HG03045 (cell line): ENCODE measurements at regions not wholly inside any gene's neighbourhood (a gene's known extent, or its start where the extent isn't known, plus 50 kb on each side); places are given as distances from the start of the nearest gene placed in this dataset.

ENCODE experiments used
- ATAC-seq: cut with Tn5 transposase; IDR thresholded peaks from one replicate; pipeline ENCODE4 v1.9.1; 2021; ENCODE audit warnings: mild to moderate bottlenecking, moderate library complexity; ENCODE audit not compliant: unreplicated experiment

DNA sequence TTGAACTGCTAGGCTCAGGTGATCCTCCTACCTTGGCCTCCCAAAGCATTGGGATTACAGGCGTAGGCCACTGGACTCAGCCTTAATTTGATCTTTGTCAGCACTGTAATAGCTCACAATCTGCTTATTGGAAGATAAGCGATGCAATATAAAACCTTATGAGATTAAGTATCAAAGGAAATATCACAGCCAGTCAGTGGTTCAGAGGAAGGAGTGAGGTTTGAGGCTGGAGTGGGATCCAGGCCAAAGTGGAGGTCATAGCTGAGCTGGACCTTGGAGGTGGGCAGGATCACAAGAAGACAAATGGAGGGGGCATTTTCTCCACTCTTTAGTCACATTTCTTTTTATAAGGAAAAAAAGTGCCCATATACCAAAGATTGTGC is 228.5 kb downstream of the RHOU start:
- no peak for ATAC-seq

DNA sequence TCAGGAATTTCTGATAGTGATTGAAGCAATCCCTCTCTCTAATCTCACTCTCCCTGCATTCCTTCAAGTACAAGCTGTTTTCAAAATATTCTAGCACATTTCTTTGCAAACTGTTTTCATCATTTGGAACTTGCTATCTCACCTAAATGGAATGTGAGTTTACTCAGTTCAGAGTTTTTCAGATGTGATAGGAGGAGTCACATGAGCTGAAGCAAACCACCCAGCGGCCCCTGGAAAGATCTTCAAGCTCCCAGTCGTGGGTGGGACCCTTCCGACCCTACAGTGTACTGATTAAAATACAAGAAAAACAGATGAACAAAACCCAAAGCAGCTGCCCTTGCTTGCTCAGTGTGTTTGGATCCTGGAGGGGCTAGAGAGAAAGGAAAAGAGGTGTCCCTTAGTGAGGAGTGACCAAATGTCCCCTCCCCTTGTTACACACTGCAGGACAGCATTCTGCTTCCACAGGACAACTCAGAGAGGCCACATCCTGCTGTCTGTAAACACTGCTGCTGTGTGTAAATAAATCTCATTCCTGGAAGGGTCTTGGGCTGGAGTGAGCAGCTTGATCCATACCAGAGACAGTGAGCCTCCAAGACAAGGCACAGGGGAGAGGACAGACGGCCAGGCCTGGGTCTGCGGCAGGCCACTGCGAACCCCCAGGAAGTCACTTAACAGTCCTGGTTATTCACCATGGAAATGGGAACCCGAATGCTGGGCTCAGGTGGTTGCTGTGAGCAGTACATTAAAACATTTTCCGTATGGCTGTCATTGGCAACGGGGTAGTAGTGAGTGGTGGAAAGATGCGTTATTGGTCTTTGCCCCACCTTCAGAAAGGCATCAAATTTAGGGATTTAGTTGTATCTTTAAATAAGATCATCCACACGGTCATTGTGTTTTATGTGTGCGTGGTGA is 229.2 kb downstream of the RHOU start:
- ATAC-seq = no peak

- no peak for ATAC-seq
These were observed 233.8 kb downstream of the RHOU start for GRCh38 chr1:228968891-228969606.

GRCh38 chr1:228969953-228970800 is 234.9 kb downstream of the RHOU start:
- no peak for ATAC-seq

DNA sequence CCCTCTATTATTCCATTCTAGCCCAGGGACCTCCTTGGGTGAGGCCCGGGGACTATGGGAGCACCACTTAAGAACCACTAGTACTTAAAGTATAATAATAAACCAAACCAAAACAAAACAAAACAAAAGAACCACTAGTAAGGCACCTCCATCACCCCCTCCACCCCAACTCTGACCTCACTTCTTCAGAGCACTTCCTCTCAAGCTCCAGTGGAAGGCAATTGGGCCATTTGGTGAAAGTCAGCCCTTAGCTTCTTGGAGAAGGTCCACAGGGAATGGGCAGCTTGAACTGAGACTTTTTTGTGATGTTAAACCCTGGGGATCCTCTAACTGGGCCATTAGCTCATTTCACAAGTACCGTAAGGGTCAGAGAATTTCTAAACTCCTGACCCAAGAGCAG is 237.3 kb downstream of the RHOU start:
- ATAC-seq = no peak

DNA sequence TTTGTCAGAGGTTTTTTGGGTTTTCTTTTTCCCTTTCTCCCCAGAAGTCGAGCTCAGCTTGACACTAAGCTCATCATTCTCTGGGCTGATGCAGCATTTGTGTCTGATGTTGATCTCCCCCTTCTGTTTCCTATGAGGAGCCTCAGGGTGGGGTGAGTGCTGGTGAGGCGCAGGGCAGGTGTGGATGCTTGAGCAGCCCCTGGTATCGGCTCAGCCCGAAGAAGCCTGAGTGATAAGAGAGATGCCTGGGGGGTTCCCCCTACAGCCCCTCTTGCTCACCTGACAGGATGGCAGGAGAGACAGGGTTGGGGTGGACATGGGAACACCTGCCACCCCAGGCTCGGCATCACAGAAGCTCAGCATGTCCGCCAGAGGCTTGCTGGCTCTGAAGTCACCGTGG is 239.0 kb downstream of the RHOU start:
- ATAC-seq = no peak

- ATAC-seq = no peak
These were observed 240.1 kb downstream of the RHOU start for GRCh38 chr1:228975238-228975907.

DNA sequence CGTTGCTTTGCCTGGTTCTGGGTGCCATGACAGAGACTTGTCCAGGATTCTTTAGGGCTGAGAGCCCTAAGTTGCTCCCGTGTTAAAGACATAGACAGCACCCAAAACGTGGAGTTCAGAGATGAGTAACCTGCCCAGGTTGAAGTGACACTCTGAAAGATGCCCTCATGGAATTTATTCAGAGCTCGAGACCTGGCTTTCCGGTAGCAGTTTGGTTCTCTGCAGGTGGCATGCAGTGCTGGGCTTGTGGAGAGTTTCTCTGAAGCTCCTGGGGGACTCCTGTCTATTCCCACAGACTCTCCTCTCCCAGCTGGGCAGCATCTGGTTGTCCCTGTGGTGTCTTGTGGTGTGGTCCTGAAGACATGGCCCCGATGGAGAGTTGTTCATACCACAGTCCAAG is 241.0 kb downstream of the RHOU start:
- ATAC-seq = no peak

GRCh38 chr1:228977307-228977706 is 242.0 kb downstream of the RHOU start:
- ATAC-seq = no peak

DNA sequence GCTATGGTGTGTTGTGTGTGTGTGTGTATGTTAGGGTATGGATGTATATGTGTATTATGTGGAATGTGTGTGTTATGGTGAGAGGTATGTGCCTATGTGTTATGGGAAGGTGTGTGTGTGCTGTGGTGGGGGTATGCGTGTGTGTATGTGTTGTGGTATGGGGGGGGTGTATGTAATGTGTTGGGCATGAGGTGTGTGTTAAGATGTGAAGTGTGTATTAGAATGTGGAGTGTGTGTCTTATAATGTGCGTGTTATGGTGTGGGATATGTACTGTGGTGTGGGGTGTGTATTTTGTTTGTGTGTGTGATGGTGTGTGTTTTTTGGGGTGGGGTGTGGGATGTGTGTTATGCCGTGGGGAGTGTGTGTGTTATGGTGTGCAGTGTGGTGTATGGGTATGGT is 242.5 kb downstream of the RHOU start:
- ATAC-seq = no peak

GRCh38 chr1:228978484-228979324 is 243.4 kb downstream of the RHOU start:
- no peak for ATAC-seq

- no peak for ATAC-seq
These were observed 244.0 kb downstream of the RHOU start for GRCh38 chr1:228979325-228979699.

GRCh38 chr1:228979774-228980173 is 244.5 kb downstream of the RHOU start:
- ATAC-seq = no peak

DNA sequence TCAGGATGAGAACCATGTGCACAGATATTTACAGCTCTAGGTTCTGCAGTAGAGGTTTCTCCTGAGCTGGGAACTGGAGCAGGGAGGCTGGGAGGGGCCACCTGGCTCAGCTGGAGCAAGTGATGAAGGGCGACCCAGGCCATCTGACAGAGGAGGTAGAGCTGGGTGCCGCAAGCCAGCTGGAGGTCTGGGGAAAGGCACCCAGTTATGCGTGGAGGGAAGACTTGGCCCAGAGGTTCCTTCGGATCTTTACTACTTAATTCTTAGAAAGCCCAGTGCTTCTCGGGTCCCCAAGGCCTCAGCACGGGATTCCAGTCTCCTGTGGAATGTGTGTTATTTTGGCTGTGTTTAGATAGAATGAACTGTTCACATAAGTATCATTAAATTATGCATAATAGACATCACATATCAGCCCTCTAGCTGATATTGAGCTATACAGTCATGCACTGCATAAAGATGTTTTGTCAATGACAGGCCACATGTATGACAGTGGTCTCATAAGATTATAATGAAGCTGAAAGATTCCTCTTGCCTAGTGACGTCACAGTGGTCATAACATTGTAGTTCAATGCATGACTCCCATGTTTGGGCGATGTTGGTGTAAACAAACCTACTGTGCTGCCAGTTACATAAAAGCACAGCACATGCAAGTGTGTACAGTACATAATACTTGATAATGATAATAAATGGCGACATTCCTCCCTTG is 245.1 kb downstream of the RHOU start:
- no peak for ATAC-seq

DNA sequence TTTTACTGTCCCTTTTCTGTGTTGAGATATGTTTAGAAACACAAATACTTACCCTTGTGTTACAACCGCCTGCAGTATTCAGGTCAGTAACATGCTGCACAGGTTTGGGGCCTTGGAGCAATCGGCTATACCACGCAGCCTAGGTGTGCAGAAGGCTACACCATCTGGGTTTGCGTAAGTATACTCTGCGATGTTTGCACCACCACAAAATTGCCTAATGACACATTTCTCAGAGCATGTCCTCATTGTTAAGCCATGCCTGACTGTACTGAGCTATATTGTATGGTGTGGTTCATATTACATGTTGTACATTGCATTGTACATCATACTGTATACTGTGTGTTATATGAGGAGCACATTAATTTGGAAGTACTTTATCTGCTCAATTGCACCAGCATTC is 247.4 kb downstream of the RHOU start:
- ATAC-seq = no peak

GRCh38 chr1:228983231-228983660 is 248.0 kb downstream of the RHOU start:
- no peak for ATAC-seq

- no peak for ATAC-seq
These were observed 248.4 kb downstream of the RHOU start for GRCh38 chr1:228983661-228984060.

- ATAC-seq = no peak
These were observed 248.8 kb downstream of the RHOU start for GRCh38 chr1:228984107-228984506.
